Epithelial cell of esophagus (primary cell): ENCODE measurements at regions not wholly inside any gene's neighbourhood (a gene's known extent, or its start where the extent isn't known, plus 50 kb on each side); places are given as distances from the start of the nearest gene placed in this dataset.
"Not testable (repeated sequence)": the region's sequence is repeated elsewhere in the genome, so short reads cannot be mapped to it uniquely, and the experiment has no call there.

ENCODE experiments used
- DNase-seq: peaks from one replicate; pipeline ENCODE4 v3.0.0; 2010; ENCODE audit warnings: low read depth
- H3K4me3 ChIP-seq: 2 replicates; pipeline ENCODE4 v1.5.1; 2011; ENCODE audit warnings: mild to moderate bottlenecking, low read length, control low read depth
- TF ChIP-seq, protein P1 (sequence below): IDR thresholded peaks from 2 replicates; pipeline ENCODE4 v1.5.1; 2011; ENCODE audit warnings: low read depth, mild to moderate bottlenecking, low read length, control low read depth, inconsistent platforms; ENCODE audit not compliant: insufficient read depth; ENCODE audit errors: missing control alignments

DNA sequence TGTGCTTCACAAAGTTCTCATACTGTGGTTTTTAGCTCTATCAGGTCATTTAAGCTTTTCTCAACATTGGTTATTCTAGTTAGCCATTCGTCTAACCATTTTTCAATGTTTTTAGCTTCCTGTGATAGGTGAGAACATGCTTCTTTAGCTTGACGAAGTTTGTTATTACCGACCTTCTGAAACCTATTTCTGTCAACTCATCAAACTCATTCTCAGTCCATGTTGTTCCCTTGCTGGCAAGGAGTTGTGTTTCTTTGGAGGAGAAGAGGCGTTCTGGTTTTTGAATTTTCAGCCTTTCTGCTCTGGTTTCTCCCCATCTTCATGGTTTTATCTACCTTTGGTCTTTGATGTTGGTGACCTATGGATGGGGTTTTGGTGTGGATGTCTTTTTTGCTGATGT lies 120.9 kb downstream of the NFKBIZ start:
- TF ChIP-seq, protein P1, sequence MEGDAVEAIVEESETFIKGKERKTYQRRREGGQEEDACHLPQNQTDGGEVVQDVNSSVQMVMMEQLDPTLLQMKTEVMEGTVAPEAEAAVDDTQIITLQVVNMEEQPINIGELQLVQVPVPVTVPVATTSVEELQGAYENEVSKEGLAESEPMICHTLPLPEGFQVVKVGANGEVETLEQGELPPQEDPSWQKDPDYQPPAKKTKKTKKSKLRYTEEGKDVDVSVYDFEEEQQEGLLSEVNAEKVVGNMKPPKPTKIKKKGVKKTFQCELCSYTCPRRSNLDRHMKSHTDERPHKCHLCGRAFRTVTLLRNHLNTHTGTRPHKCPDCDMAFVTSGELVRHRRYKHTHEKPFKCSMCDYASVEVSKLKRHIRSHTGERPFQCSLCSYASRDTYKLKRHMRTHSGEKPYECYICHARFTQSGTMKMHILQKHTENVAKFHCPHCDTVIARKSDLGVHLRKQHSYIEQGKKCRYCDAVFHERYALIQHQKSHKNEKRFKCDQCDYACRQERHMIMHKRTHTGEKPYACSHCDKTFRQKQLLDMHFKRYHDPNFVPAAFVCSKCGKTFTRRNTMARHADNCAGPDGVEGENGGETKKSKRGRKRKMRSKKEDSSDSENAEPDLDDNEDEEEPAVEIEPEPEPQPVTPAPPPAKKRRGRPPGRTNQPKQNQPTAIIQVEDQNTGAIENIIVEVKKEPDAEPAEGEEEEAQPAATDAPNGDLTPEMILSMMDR, result no peak
- no peak for DNase-seq
- no peak overlapping the region for H3K4me3 ChIP-seq

GRCh38 chr3:101970905-101971304 lies 121.6 kb downstream of the NFKBIZ start:
- H3K4me3 ChIP-seq, result no peak overlapping the region
- TF ChIP-seq, protein P1, result no peak
- no peak for DNase-seq

- TF ChIP-seq, protein P1, result no peak
- DNase-seq, result peak; percentile 83
- no peak overlapping the region for H3K4me3 ChIP-seq
These were observed 123.3 kb downstream of the NFKBIZ start for GRCh38 chr3:101972430-101973162.

GRCh38 chr3:101973163-101973505 lies 123.8 kb downstream of the NFKBIZ start:
- peak; percentile 64 for DNase-seq
- TF ChIP-seq, protein P1, result no peak

GRCh38 chr3:101975415-101975814 lies 126.1 kb downstream of the NFKBIZ start:
- not testable (repeated sequence) for H3K4me3 ChIP-seq, DNase-seq

More at GRCh38 chr3:101973163-101973505, 123.8 kb downstream of the NFKBIZ start:
- no peak overlapping the region for H3K4me3 ChIP-seq

DNA sequence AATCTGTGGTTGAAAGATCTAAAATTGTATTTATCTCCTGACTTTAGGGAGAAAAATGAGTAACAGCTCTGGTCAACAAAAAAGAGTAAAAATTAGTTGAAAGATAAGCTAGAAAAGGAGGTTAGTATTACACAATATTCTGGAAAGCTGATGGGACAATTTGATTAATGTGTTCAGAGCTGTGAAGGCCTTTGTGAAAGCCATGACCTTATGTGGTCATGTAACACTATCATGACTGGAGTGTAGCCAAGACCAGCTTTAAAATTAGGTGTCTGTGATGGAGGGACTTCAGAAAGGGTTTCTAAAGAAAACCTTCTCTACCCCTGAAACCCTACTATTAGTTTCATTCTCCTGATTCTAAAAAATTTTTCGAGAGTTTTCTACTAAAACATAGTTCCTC lies 127.2 kb downstream of the NFKBIZ start:
- TF ChIP-seq, protein P1, result no peak
- DNase-seq, result no peak
- H3K4me3 ChIP-seq, result no peak overlapping the region

DNA sequence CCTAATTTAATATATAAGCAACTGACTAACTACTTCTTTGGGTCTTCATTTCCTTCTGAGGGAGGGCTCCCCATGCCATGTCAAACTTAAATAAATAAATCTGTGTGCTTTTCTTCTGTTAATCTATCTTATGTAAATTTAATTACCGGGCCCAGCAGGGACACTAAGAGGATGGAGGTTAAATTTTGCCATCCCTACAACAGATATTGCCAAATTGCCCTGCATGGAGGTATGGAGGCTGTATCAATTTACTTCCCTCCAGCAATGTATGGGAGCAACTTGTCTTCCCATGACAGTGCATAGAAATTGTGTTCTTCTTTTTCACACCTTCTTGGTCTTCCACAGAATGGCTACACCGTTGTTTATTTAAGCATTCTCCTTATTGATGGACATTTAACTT lies 129.0 kb downstream of the NFKBIZ start:
- no peak overlapping the region for H3K4me3 ChIP-seq
- TF ChIP-seq, protein P1, result no peak
- no peak for DNase-seq
